Liver (tissue), 3 donors: ENCODE measurements at regions not wholly inside any gene's neighbourhood (a gene's known extent, or its start where the extent isn't known, plus 50 kb on each side); places are given as distances from the start of the nearest gene placed in this dataset.

Experiments used
- HNF4A ChIP-seq, 2 donors: conservative IDR thresholded peaks; 2 replicates each; pipeline ENCODE4 v1.6.1; 2016; ENCODE audit warnings: antibody characterized with exemption in 2 of 2, mild to moderate bottlenecking in 2 of 2
- JUND ChIP-seq, 2 donors: IDR thresholded peaks; 2 replicates each; pipeline ENCODE4 v1.6.1; 2016; ENCODE audit warnings: antibody characterized with exemption in 2 of 2
- RAD21 ChIP-seq, 2 donors: IDR thresholded peaks; 2 replicates each; pipeline ENCODE4 v1.6.1; 2016; ENCODE audit warnings: antibody characterized with exemption in 2 of 2, mild to moderate bottlenecking in 2 of 2
- RXRA ChIP-seq, 2 donors: IDR thresholded peaks; 2 replicates each; pipeline ENCODE4 v1.6.1; 2017 to 2018; ENCODE audit warnings: antibody characterized with exemption in 2 of 2, mild to moderate bottlenecking in 1 of 2
- SP1 ChIP-seq: IDR thresholded peaks from 2 replicates; pipeline ENCODE4 v1.6.1; 2018; ENCODE audit warnings: antibody characterized with exemption, mild to moderate bottlenecking
- TAF1 ChIP-seq: conservative IDR thresholded peaks from 2 replicates; pipeline ENCODE4 v1.6.1; 2016; ENCODE audit warnings: antibody characterized with exemption, mild to moderate bottlenecking
- TF ChIP-seq, protein P1 (sequence below): fragments of 150-350 bp; IDR thresholded peaks from 2 replicates; pipeline ENCODE4 v1.5.1; 2017; ENCODE audit warnings: improper control_type of control experiment, low read depth, low read length; ENCODE audit not compliant: missing input control
- TF ChIP-seq, protein P2 (sequence below): IDR thresholded peaks from 2 replicates; pipeline ENCODE4 v1.6.1; 2016; ENCODE audit warnings: antibody characterized with exemption
- TF ChIP-seq, protein P3 (sequence below): IDR thresholded peaks from 2 replicates; pipeline ENCODE4 v1.6.1; 2016; ENCODE audit warnings: antibody characterized with exemption
- TF ChIP-seq, protein P4 (sequence below): IDR thresholded peaks from 2 replicates; pipeline ENCODE4 v1.6.1; 2016; ENCODE audit warnings: antibody characterized with exemption
- donor health status: healthy.
- donor health status: healthy.

DNA sequence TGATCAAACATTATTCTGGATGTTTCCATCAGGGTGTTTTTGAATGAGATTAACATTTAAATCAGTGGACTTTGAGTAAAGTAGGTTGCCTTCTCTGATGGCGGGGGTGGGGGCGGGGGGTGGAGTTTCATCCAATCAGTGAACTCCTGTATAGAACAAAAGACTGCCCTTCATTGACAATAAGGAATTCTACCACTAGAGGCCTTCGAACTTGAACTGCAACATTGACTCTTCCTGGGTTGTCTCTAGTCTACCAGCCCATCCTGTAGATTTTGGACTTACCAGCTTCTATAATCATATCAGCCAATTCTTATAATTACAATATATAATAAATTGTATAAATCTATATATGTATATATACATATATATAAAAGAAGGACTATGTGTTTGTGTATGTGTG is 520.4 kb upstream of the CXADR start:
- TF ChIP-seq, protein P1, sequence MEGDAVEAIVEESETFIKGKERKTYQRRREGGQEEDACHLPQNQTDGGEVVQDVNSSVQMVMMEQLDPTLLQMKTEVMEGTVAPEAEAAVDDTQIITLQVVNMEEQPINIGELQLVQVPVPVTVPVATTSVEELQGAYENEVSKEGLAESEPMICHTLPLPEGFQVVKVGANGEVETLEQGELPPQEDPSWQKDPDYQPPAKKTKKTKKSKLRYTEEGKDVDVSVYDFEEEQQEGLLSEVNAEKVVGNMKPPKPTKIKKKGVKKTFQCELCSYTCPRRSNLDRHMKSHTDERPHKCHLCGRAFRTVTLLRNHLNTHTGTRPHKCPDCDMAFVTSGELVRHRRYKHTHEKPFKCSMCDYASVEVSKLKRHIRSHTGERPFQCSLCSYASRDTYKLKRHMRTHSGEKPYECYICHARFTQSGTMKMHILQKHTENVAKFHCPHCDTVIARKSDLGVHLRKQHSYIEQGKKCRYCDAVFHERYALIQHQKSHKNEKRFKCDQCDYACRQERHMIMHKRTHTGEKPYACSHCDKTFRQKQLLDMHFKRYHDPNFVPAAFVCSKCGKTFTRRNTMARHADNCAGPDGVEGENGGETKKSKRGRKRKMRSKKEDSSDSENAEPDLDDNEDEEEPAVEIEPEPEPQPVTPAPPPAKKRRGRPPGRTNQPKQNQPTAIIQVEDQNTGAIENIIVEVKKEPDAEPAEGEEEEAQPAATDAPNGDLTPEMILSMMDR: no peak
- TF ChIP-seq RXRA (IDR thresholded peaks at IDR 0.05) (no peak), JUND (IDR thresholded peaks at IDR 0.05) (no peak), TAF1 (no peak), SP1 (no peak), RAD21 (IDR thresholded peaks at IDR 0.05) (no peak), HNF4A (conservative IDR thresholded peaks at IDR 0.05) (no peak)
- TF ChIP-seq, protein P2, sequence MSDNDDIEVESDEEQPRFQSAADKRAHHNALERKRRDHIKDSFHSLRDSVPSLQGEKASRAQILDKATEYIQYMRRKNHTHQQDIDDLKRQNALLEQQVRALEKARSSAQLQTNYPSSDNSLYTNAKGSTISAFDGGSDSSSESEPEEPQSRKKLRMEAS: no peak
- TF ChIP-seq, protein P3, sequence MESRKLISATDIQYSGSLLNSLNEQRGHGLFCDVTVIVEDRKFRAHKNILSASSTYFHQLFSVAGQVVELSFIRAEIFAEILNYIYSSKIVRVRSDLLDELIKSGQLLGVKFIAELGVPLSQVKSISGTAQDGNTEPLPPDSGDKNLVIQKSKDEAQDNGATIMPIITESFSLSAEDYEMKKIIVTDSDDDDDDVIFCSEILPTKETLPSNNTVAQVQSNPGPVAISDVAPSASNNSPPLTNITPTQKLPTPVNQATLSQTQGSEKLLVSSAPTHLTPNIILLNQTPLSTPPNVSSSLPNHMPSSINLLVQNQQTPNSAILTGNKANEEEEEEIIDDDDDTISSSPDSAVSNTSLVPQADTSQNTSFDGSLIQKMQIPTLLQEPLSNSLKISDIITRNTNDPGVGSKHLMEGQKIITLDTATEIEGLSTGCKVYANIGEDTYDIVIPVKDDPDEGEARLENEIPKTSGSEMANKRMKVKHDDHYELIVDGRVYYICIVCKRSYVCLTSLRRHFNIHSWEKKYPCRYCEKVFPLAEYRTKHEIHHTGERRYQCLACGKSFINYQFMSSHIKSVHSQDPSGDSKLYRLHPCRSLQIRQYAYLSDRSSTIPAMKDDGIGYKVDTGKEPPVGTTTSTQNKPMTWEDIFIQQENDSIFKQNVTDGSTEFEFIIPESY: no peak
- TF ChIP-seq, protein P4, sequence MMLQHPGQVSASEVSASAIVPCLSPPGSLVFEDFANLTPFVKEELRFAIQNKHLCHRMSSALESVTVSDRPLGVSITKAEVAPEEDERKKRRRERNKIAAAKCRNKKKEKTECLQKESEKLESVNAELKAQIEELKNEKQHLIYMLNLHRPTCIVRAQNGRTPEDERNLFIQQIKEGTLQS: no peak
